H9 (cell line): ENCODE measurements at regions not wholly inside any gene's neighbourhood (a gene's known extent, or its start where the extent isn't known, plus 50 kb on each side); places are given as distances from the start of the nearest gene placed in this dataset.

Source experiments
- DNase-seq: peaks from one replicate; pipeline ENCODE4 v3.0.0-alpha.2; 2017
- H2AFZ ChIP-seq: one replicate; pipeline ENCODE4 v1.6.1; 2013; ENCODE audit warnings: mild to moderate bottlenecking, low read length, control low read depth, moderate library complexity
- H2AK5ac ChIP-seq: 2 replicates; pipeline ENCODE4 v1.6.1; 2013; ENCODE audit warnings: low read length, control low read depth, mixed read lengths; ENCODE audit not compliant: insufficient read length
- H2BK120ac ChIP-seq: one replicate; pipeline ENCODE4 v1.6.1; 2013; ENCODE audit warnings: low read depth, mild to moderate bottlenecking, low read length, control low read depth, inconsistent platforms; ENCODE audit not compliant: poor library complexity, severe bottlenecking
- H2BK12ac ChIP-seq: 2 replicates; pipeline ENCODE4 v1.6.1; 2013; ENCODE audit warnings: low read length, control low read depth, mixed read lengths, low read depth; ENCODE audit not compliant: insufficient read length
- H2BK15ac ChIP-seq: 2 replicates; pipeline ENCODE4 v1.6.1; 2013; ENCODE audit warnings: low read depth, low read length, control low read depth
- H2BK20ac ChIP-seq: one replicate; pipeline ENCODE4 v1.6.1; 2013; ENCODE audit warnings: low read depth, mild to moderate bottlenecking, low read length, control low read depth, inconsistent platforms; ENCODE audit not compliant: poor library complexity, severe bottlenecking
- H2BK5ac ChIP-seq: 2 replicates; pipeline ENCODE4 v1.6.1; 2013; ENCODE audit warnings: low read length, control low read depth, mixed read lengths; ENCODE audit not compliant: insufficient read length
- H3K14ac ChIP-seq: 2 replicates; pipeline ENCODE4 v1.6.1; 2013; ENCODE audit warnings: low read length, control low read depth; ENCODE audit not compliant: insufficient read depth
- H3K18ac ChIP-seq: 2 replicates; pipeline ENCODE4 v1.6.1; 2013; ENCODE audit warnings: low read depth, mild to moderate bottlenecking, mixed read lengths, low read length, control low read depth; ENCODE audit not compliant: insufficient read length
- H3K23ac ChIP-seq: 2 replicates; pipeline ENCODE4 v1.6.1; 2013; ENCODE audit warnings: low read length, control low read depth, mixed read lengths, low read depth; ENCODE audit not compliant: insufficient read length
- H3K23me2 ChIP-seq: 2 replicates; pipeline ENCODE4 v1.6.1; 2013; ENCODE audit warnings: low read depth, mild to moderate bottlenecking, mixed read lengths, low read length, control low read depth; ENCODE audit not compliant: insufficient read length, poor library complexity, severe bottlenecking
- H3K27ac ChIP-seq: 2 replicates; pipeline ENCODE4 v1.5.1; 2013; ENCODE audit warnings: low read length, control low read depth, mixed read lengths, low read depth; ENCODE audit not compliant: insufficient read length
- H3K27me3 ChIP-seq: 2 replicates; pipeline ENCODE4 v1.6.1; 2013; ENCODE audit warnings: low read length, control low read depth, inconsistent platforms; ENCODE audit not compliant: insufficient read depth
- H3K4ac ChIP-seq: 2 replicates; pipeline ENCODE4 v1.6.1; 2013; ENCODE audit warnings: low read depth, mild to moderate bottlenecking, control low read depth, inconsistent platforms, low read length, moderate library complexity
- H3K4me1 ChIP-seq: 2 replicates; pipeline ENCODE4 v1.6.1; 2013; ENCODE audit warnings: low read length, control low read depth, inconsistent platforms; ENCODE audit not compliant: insufficient read depth
- H3K4me2 ChIP-seq: 2 replicates; pipeline ENCODE4 v1.6.1; 2013; ENCODE audit warnings: low read length, control low read depth, mixed read lengths; ENCODE audit not compliant: insufficient read length, insufficient read depth
- H3K56ac ChIP-seq: 2 replicates; pipeline ENCODE4 v1.6.1; 2013; ENCODE audit warnings: low read depth, mild to moderate bottlenecking, mixed read lengths, low read length, control low read depth; ENCODE audit not compliant: insufficient read length
- H3K79me1 ChIP-seq: 2 replicates; pipeline ENCODE4 v1.6.1; 2013; ENCODE audit warnings: low read depth, mild to moderate bottlenecking, moderate library complexity, low read length, control low read depth, inconsistent platforms; ENCODE audit not compliant: insufficient read depth, poor library complexity, severe bottlenecking
- H3K79me2 ChIP-seq: 2 replicates; pipeline ENCODE4 v1.6.1; 2013; ENCODE audit warnings: low read length, control low read depth, inconsistent platforms; ENCODE audit not compliant: insufficient read depth
- H3K9ac ChIP-seq: 2 replicates; pipeline ENCODE4 v1.6.1; 2013; ENCODE audit warnings: low read length, control low read depth, mixed read lengths; ENCODE audit not compliant: insufficient read length; ENCODE audit errors: extremely low read depth
- H3K9me3 ChIP-seq: one replicate; pipeline ENCODE4 v1.6.1; 2013; ENCODE audit warnings: low read depth, low read length, inconsistent platforms; ENCODE audit not compliant: control insufficient read depth
- H3T11ph ChIP-seq: one replicate; pipeline ENCODE4 v1.6.1; 2013; ENCODE audit warnings: mild to moderate bottlenecking, low read length, control low read depth, inconsistent platforms
- H4K20me1 ChIP-seq: one replicate; pipeline ENCODE4 v1.6.1; 2013; ENCODE audit not compliant: control insufficient read depth, insufficient read length, insufficient read depth
- H4K5ac ChIP-seq: 2 replicates; pipeline ENCODE4 v1.6.1; 2013; ENCODE audit warnings: low read depth, mild to moderate bottlenecking, mixed read lengths, low read length, control low read depth; ENCODE audit not compliant: insufficient read length
- H4K8ac ChIP-seq: replicated peaks from 2 replicates; pipeline ENCODE4 v1.6.1; 2013; ENCODE audit warnings: low read length, control low read depth, mixed read lengths, low read depth; ENCODE audit not compliant: insufficient read length
- H4K91ac ChIP-seq: 2 replicates; pipeline ENCODE4 v1.6.1; 2013; ENCODE audit warnings: low read depth, mild to moderate bottlenecking, moderate library complexity, mixed read lengths, low read length, control low read depth; ENCODE audit not compliant: insufficient read length
- H3K27ac Mint-ChIP-seq, 3 experiments: 2 replicates in 2 of 3; 3 replicates in 1 of 3; pipeline ENCODE4 v1.8.0; 2020 to 2021; ENCODE audit warnings: mixed read lengths in 3 of 3, mild to moderate bottlenecking in 1 of 3, moderate library complexity in 1 of 3
- H3K27me3 Mint-ChIP-seq: 2 replicates; pipeline ENCODE4 v1.8.0; 2021; ENCODE audit warnings: low read depth, mild to moderate bottlenecking, moderate library complexity, mixed read lengths
- H3K36me3 Mint-ChIP-seq, 3 experiments: 2 replicates in 2 of 3; 3 replicates in 1 of 3; pipeline ENCODE4 v1.8.0; 2020 to 2021; ENCODE audit warnings: low read depth in 3 of 3, mixed read lengths in 3 of 3; ENCODE audit not compliant: insufficient read depth in 1 of 3
- H3K4me1 Mint-ChIP-seq, 2 experiments: 2 replicates each; pipeline ENCODE4 v1.8.0; 2020; ENCODE audit warnings: mixed read lengths in 2 of 2
- H3K4me3 Mint-ChIP-seq, 2 experiments: 2 replicates in 1 of 2; 3 replicates in 1 of 2; pipeline ENCODE4 v1.8.0; 2020 to 2021; ENCODE audit warnings: mild to moderate bottlenecking in 2 of 2, mixed read lengths in 2 of 2, moderate library complexity in 1 of 2
- H3K9me3 Mint-ChIP-seq, 2 experiments: 2 replicates in 1 of 2; 3 replicates in 1 of 2; pipeline ENCODE4 v1.8.0; 2020; ENCODE audit warnings: mild to moderate bottlenecking in 2 of 2, mixed read lengths in 2 of 2, moderate library complexity in 1 of 2
- WGBS: extraction: QIAGEN DNeasy Blood & Tissue Kit; methylation state at CpG from one replicate; pipeline ENCODE4 v1.1.7; 2013; ENCODE audit warnings: missing lambda C conversion rate, low lambda C conversion rate, mixed read lengths; ENCODE audit not compliant: insufficient read length; ENCODE audit errors: extremely low coverage; 5-methylcytosine and 5-hydroxymethylcytosine counted together
- TF ChIP-seq, protein P1 (sequence below): fragments of 200-600 bp; sonication (generic); conservative IDR thresholded peaks from 3 replicates; pipeline ENCODE4 v1.8.0; 2021; ENCODE audit warnings: antibody characterized with exemption, mild to moderate bottlenecking

DNA sequence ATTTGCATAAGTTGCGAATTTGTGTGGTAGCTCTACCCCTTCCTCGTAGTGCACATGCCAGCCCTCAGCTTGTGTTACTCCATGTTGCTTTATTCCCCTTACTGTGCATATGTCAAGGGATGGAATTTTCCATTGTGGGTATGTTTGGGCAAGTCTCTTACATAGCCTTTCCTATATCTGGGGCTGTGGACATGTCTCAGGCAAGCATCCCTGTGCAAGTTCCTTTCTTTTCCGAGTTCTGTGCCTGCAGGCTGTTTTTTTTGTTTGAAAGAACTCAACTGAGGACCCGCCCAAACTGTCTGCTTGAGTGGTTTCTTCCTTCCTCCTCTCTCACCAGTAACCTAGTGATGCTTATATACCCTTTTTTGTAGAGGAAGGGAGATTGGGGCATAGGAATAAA is 1739.1 kb upstream of the PIK3C3 start:
- no peak overlapping the region for H3K9ac ChIP-seq
- TF ChIP-seq, protein P1, sequence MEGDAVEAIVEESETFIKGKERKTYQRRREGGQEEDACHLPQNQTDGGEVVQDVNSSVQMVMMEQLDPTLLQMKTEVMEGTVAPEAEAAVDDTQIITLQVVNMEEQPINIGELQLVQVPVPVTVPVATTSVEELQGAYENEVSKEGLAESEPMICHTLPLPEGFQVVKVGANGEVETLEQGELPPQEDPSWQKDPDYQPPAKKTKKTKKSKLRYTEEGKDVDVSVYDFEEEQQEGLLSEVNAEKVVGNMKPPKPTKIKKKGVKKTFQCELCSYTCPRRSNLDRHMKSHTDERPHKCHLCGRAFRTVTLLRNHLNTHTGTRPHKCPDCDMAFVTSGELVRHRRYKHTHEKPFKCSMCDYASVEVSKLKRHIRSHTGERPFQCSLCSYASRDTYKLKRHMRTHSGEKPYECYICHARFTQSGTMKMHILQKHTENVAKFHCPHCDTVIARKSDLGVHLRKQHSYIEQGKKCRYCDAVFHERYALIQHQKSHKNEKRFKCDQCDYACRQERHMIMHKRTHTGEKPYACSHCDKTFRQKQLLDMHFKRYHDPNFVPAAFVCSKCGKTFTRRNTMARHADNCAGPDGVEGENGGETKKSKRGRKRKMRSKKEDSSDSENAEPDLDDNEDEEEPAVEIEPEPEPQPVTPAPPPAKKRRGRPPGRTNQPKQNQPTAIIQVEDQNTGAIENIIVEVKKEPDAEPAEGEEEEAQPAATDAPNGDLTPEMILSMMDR: no peak
- H2AFZ ChIP-seq: no peak overlapping the region
- no peaks in the 10 kb centered on the region for H3K79me2 ChIP-seq
- Mint-ChIP-seq H3K9me3 (peaks cover 14% of the 10 kb centered on the region in 2 experiments), H3K4me3 (no peak overlapping the region), H3K36me3 (peaks cover 8 to 14% (median 13%) of the 10 kb centered on the region in 3 experiments), H3K27ac (no peak overlapping the region), H3K27me3 (no peaks in the 10 kb centered on the region), H3K4me1 (peaks cover 23 to 24% of the 10 kb centered on the region in 2 experiments)
- no peaks in the 10 kb centered on the region for H3K9me3 ChIP-seq
- H2BK5ac ChIP-seq: no peak overlapping the region
- no peaks in the 10 kb centered on the region for H3K27me3 ChIP-seq
- H3K14ac ChIP-seq: no peak overlapping the region
- no peak for DNase-seq
- H3K4me1 ChIP-seq: peaks cover 4% of the 10 kb centered on the region; the same call in 1 of the 2 replicates
- H3K18ac ChIP-seq: no peak overlapping the region
- no peaks in the 10 kb centered on the region for H3K79me1 ChIP-seq
- no peak overlapping the region for H4K5ac ChIP-seq
- no peak overlapping the region for H2BK120ac ChIP-seq
- H2BK12ac ChIP-seq: no peak overlapping the region
- H3K27ac ChIP-seq: no peak overlapping the region
- no peak overlapping the region for H4K91ac ChIP-seq
- H3K23ac ChIP-seq: no peak overlapping the region
- no peak overlapping the region for H2BK20ac ChIP-seq
- H4K8ac ChIP-seq: no peak overlapping the region
- H3K56ac ChIP-seq: no peak overlapping the region
- H2BK15ac ChIP-seq: no peak overlapping the region
- H3T11ph ChIP-seq: no peak overlapping the region
- no peaks in the 10 kb centered on the region for H4K20me1 ChIP-seq
- H3K4ac ChIP-seq: no peak overlapping the region
- H3K23me2 ChIP-seq: no peaks in the 10 kb centered on the region
- no peak overlapping the region for H3K4me2 ChIP-seq
- WGBS: no CpG with 5 or more reads among the region's 4 CpGs
- H2AK5ac ChIP-seq: no peak overlapping the region
